ENCODE measurements at regions not wholly inside any gene's neighbourhood (a gene's known extent, or its start where the extent isn't known, plus 50 kb on each side); places are given as distances from the start of the nearest gene placed in this dataset.

- no peaks in the 10 kb centered on the region for H3K4me1 Mint-ChIP-seq
- peaks cover 2% of the 10 kb centered on the region for H3K9me3 Mint-ChIP-seq
- ChIA-PET CTCF (no interaction called here), POLR2A (no interaction called here)
- no peak overlapping the region for H3K4me3 Mint-ChIP-seq
- H3K27me3 Mint-ChIP-seq: no peaks in the 10 kb centered on the region
- no peaks in the 10 kb centered on the region for H3K36me3 Mint-ChIP-seq (ENCODE audit: low read depth)
- no peak overlapping the region for H3K27ac Mint-ChIP-seq
- DNase-seq: no peak
Measured at GRCh38 chr1:233844275-233844674, 60.2 kb upstream of the SLC35F3 start.

GRCh38 chr1:233844692-233845091, 59.8 kb upstream of the SLC35F3 start:
- H3K9me3 Mint-ChIP-seq: peaks cover 2% of the 10 kb centered on the region
- POLR2A ChIA-PET: no interaction called here
- no peak overlapping the region for H3K4me3 Mint-ChIP-seq
- CTCF ChIA-PET: no interaction called here
- DNase-seq: no peak
- H3K4me1 Mint-ChIP-seq: no peaks in the 10 kb centered on the region
- H3K27me3 Mint-ChIP-seq: no peaks in the 10 kb centered on the region
- H3K36me3 Mint-ChIP-seq (ENCODE audit: low read depth): no peaks in the 10 kb centered on the region
- H3K27ac Mint-ChIP-seq: no peak overlapping the region

Measured in activated CD4-positive, alpha-beta memory T cell treated with anti-CD3 and anti-CD28 coated beads, Interleukin-2, amount 10 ng/mL, durations not matched to agents 7 days and 5 days (primary cell).